GM12878 (cell line): ENCODE measurements at regions not wholly inside any gene's neighbourhood (a gene's known extent, or its start where the extent isn't known, plus 50 kb on each side); places are given as distances from the start of the nearest gene placed in this dataset.

Experiments
- ATAC-seq: fragments of 200-7000 bp; cut with Tn5 transposase; 3 replicates; pipeline ENCODE4 v1.9.1; 2020; ENCODE audit warnings: mild to moderate bottlenecking, moderate library complexity
- BruUV-seq: library from RNA; stranded (reverse); fragments of 400-500 nt; replicated peaks from 2 replicates; lab custom pipeline; 2021; lab: Mats Ljungman, UMichigan
- CTCF ChIA-PET: fragments of 300-600 bp; sonication (Branson Sonifier 250); formaldehyde crosslinking; extraction: SDS; loops from one replicate; lab custom pipeline; 2021; ENCODE audit warnings: inconsistent platforms; lab: Yijun Ruan, JAX
- POLR2A ChIA-PET: fragments of 350-600 bp; formaldehyde crosslinking; extraction: SDS; loops from one replicate; lab custom pipeline; 2021; ENCODE audit warnings: inconsistent platforms; lab: Charles Lee
- RAD21 ChIA-PET: fragments of 300-600 bp; sonication (Branson Sonifier 250); formaldehyde crosslinking; loops from one replicate; lab custom pipeline; 2023; ENCODE audit warnings: antibody characterized with exemption; ENCODE audit not compliant: unreplicated experiment; lab: Charles Lee
- SMC1A ChIA-PET: fragments of 300-600 bp; sonication (Branson Sonifier 250); formaldehyde crosslinking; loops from one replicate; lab custom pipeline; 2023; ENCODE audit not compliant: unreplicated experiment, uncharacterized antibody; lab: Charles Lee
- DNase-seq: peaks from one replicate; pipeline ENCODE4 v3.0.0-alpha.2; 2011; ENCODE audit warnings: low read depth, low spot score
- FAIRE-seq: peaks from 3 replicates; lab custom pipeline; 2011; peaks lifted over from hg19 to GRCh38; lab: Jason Lieb, UNC
- H2AFZ ChIP-seq: 2 replicates; pipeline ENCODE4 v1.6.0; 2011; ENCODE audit warnings: low read depth, low read length, control low read depth; ENCODE audit not compliant: control insufficient read depth
- H3K27ac ChIP-seq: 2 replicates; pipeline ENCODE4 v1.5.1; 2011; ENCODE audit warnings: control low read depth; ENCODE audit not compliant: control insufficient read depth, insufficient read depth
- H3K27me3 ChIP-seq, 2 experiments: replicated peaks in 1 of 2; 2 replicates each; pipeline versions ENCODE4 v1.6.0 to v1.6.1; 2011; ENCODE audit warnings: low read length in 1 of 2; ENCODE audit not compliant: control insufficient read depth in 2 of 2, insufficient read depth in 2 of 2
- H3K36me3 ChIP-seq, 2 experiments: 2 replicates each; pipeline ENCODE4 v1.5.1; 2011; ENCODE audit warnings: low read length in 1 of 2; ENCODE audit not compliant: control insufficient read depth in 2 of 2, insufficient read depth in 2 of 2
- H3K4me1 ChIP-seq: 2 replicates; pipeline ENCODE4 v1.6.1; 2011; ENCODE audit warnings: mild to moderate bottlenecking, low read length, moderate library complexity, mixed read lengths; ENCODE audit not compliant: control insufficient read depth, insufficient read depth
- H3K4me2 ChIP-seq: 2 replicates; pipeline ENCODE4 v1.6.0; 2011; ENCODE audit warnings: control low read depth; ENCODE audit not compliant: control insufficient read depth, insufficient read depth
- H3K4me3 ChIP-seq: fragments of 200-600 bp; sonication (generic); 2 replicates; pipeline ENCODE4 v1.5.1; 2016
- H3K79me2 ChIP-seq: 2 replicates; pipeline ENCODE4 v1.6.0; 2011; ENCODE audit warnings: low read length; ENCODE audit not compliant: control insufficient read depth, insufficient read depth
- H3K9ac ChIP-seq: 2 replicates; pipeline ENCODE4 v1.8.0; 2011; ENCODE audit warnings: low read length, control low read depth, mixed read lengths; ENCODE audit not compliant: control insufficient read depth, insufficient read depth
- H3K9me3 ChIP-seq: replicated peaks from 3 replicates; pipeline ENCODE4 v1.5.1; 2011; ENCODE audit warnings: mild to moderate bottlenecking, low read length; ENCODE audit not compliant: control insufficient read depth, insufficient read depth
- H4K20me1 ChIP-seq: 2 replicates; pipeline ENCODE4 v1.6.0; 2011; ENCODE audit not compliant: control insufficient read depth, insufficient read depth
- ASH2L ChIP-seq: fragments of 300-600, 200-600 bp; sonication (generic); IDR thresholded peaks from 2 replicates; pipeline ENCODE4 v1.6.1; 2017; ENCODE audit warnings: low read depth, mild to moderate bottlenecking, borderline replicate concordance
- ATF2 ChIP-seq: IDR thresholded peaks from 2 replicates; pipeline ENCODE4 v1.6.1; 2012; ENCODE audit warnings: low read length, inconsistent platforms
- BMI1 ChIP-seq: fragments of 450-650 bp; IDR thresholded peaks from 2 replicates; pipeline ENCODE4 v1.6.1; 2016; ENCODE audit warnings: mild to moderate bottlenecking, moderate library complexity, borderline replicate concordance
- CBX5 ChIP-seq: sonication (generic); IDR thresholded peaks from 2 replicates; pipeline ENCODE4 v1.6.1; 2016; ENCODE audit warnings: low read depth, moderate library complexity, mild to moderate bottlenecking, inconsistent platforms
- ESRRA ChIP-seq: IDR thresholded peaks from 2 replicates; pipeline ENCODE4 v1.6.1; 2012; ENCODE audit warnings: mild to moderate bottlenecking, low read length, improper control_type of control experiment
- MTA2 ChIP-seq: fragments of 450-650 bp; IDR thresholded peaks from 2 replicates; pipeline ENCODE4 v1.6.1; 2016; ENCODE audit warnings: low read depth, mild to moderate bottlenecking, moderate library complexity
- MXI1 ChIP-seq: fragments of 150-350 bp; IDR thresholded peaks from 2 replicates; pipeline ENCODE4 v1.6.1; 2011; ENCODE audit warnings: low read depth, mild to moderate bottlenecking, inconsistent platforms, low read length, improper control_type of control experiment
- MYB ChIP-seq: fragments of 150-350 bp; IDR thresholded peaks from 2 replicates; pipeline ENCODE4 v1.6.1; 2014; ENCODE audit warnings: mild to moderate bottlenecking, low read depth, low read length, borderline replicate concordance
- PRDM15 ChIP-seq: fragments of 450-650 bp; formaldehyde crosslinking; IDR thresholded peaks from 2 replicates; pipeline ENCODE4 v1.4.0; 2020; ENCODE audit warnings: mild to moderate bottlenecking, moderate library complexity
- RELA ChIP-seq: fragments of 450-650 bp; IDR thresholded peaks from 2 replicates; pipeline ENCODE4 v1.8.0; 2014; ENCODE audit warnings: borderline replicate concordance; ENCODE audit not compliant: partially characterized antibody
- SMAD5 ChIP-seq: IDR thresholded peaks from 2 replicates; pipeline ENCODE4 v1.6.1; 2016; ENCODE audit warnings: antibody characterized with exemption, low read depth
- STAT3 ChIP-seq: IDR thresholded peaks from 2 replicates; pipeline ENCODE4 v1.6.1; 2011; ENCODE audit warnings: low read depth, low read length, improper control_type of control experiment
- SUZ12 ChIP-seq: fragments of 200-600 bp; sonication (generic); IDR thresholded peaks from one replicate; pipeline ENCODE4 v1.6.1; 2018; ENCODE audit warnings: antibody characterized with exemption, mild to moderate bottlenecking; ENCODE audit not compliant: unreplicated experiment
- TARDBP ChIP-seq: IDR thresholded peaks from 2 replicates; pipeline ENCODE4 v1.6.1; 2016; ENCODE audit warnings: borderline replicate concordance
- USF1 ChIP-seq: IDR thresholded peaks from 2 replicates; pipeline ENCODE4 v1.6.1; 2011; ENCODE audit warnings: borderline replicate concordance, low read depth, mild to moderate bottlenecking, moderate library complexity, mixed read lengths, low read length; ENCODE audit not compliant: insufficient read depth; ENCODE audit errors: extremely low read length
- ZBTB4 ChIP-seq: fragments of 450-650 bp; formaldehyde crosslinking; IDR thresholded peaks from 2 replicates; pipeline ENCODE4 v1.4.0; 2022; ENCODE audit warnings: mild to moderate bottlenecking, moderate library complexity
- WGBS: methylation state at CpG from one replicate; pipeline ENCODE4 v1.1.6; 2016; ENCODE audit warnings: low lambda C conversion rate; ENCODE audit not compliant: insufficient replicate concordance, insufficient coverage; ENCODE audit errors: missing lambda C conversion rate; 5-methylcytosine and 5-hydroxymethylcytosine counted together
- in situ Hi-C: fragments of 300-500 bp; cut with MboI; formaldehyde crosslinking; loops from 9 replicates; pipeline ENCODE4 v1.14.3; 2018; ENCODE audit warnings: mixed read lengths
- intact Hi-C: fragments of 100-400 bp; cut with micrococcal nuclease; formaldehyde crosslinking; loops from one replicate; pipeline ENCODE4 v1.14.2; 2022; ENCODE audit not compliant: unreplicated experiment

GRCh38 chr14:105930572-105930971 lies 404.2 kb downstream of the TMEM121 start:
- CTCF ChIA-PET = no interaction called here
- Histone ChIP-seq H2AFZ (no peak overlapping the region), H3K9ac (no peak overlapping the region), H3K36me3 (no peaks in the 10 kb centered on the region), H3K27me3 (no peaks in the 10 kb centered on the region), H3K79me2 (no peaks in the 10 kb centered on the region), H3K27ac (no peak overlapping the region), H3K9me3 (no peaks in the 10 kb centered on the region; the same call in 2 of the 3 replicates), H4K20me1 (no peaks in the 10 kb centered on the region), H3K4me1 (no peaks in the 10 kb centered on the region; the same call in 1 of the 2 replicates), H3K4me3 (no peak overlapping the region), H3K4me2 (no peak overlapping the region)
- DNase-seq (no peak), ATAC-seq (no peak), FAIRE-seq (no peak)
- RAD21 ChIA-PET = no interaction called here
- BruUV-seq = no TSS peak
- TF ChIP-seq TARDBP (no peak), SMAD5 (no peak), PRDM15 (CRISPR knock-in tag) (no peak), MYB (no peak), ESRRA (no peak), ASH2L (no peak), RELA (no peak), MXI1 (no peak), ZBTB4 (no peak), SUZ12 (no peak), CBX5 (no peak), ATF2 (no peak), STAT3 (no peak), BMI1 (no peak), MTA2 (no peak), USF1 (no peak)
- intact Hi-C loops = no loop called here
- no CpG with 5 or more reads among the region's 5 CpGs for WGBS
- POLR2A ChIA-PET = no interaction called here
- in situ Hi-C loops = no loop called here
- SMC1A ChIA-PET = no interaction called here
